RWPE1 (cell line): ENCODE measurements at regions not wholly inside any gene's neighbourhood (a gene's known extent, or its start where the extent isn't known, plus 50 kb on each side); places are given as distances from the start of the nearest gene placed in this dataset.

Experiments used
- CTCF ChIA-PET: fragments of 350-600 bp; sonication (Branson Sonifier 250); formaldehyde crosslinking; extraction: SDS; loops from one replicate; lab custom pipeline; 2021; lab: Yijun Ruan, JAX
- POLR2A ChIA-PET: fragments of 400-600 bp; formaldehyde crosslinking; extraction: SDS; loops from one replicate; lab custom pipeline; 2020; ENCODE audit warnings: antibody characterized with exemption; ENCODE audit not compliant: low non-redundant PET; lab: Yijun Ruan, JAX
- DNase-seq: peaks from one replicate; pipeline ENCODE4 v3.0.0; 2012; ENCODE audit warnings: low spot score
- H3K27ac ChIP-seq: fragments of 450-650 bp; 2 replicates; pipeline ENCODE4 v1.5.1; 2017
- CTCF ChIP-seq: fragments of 450-650 bp; conservative IDR thresholded peaks from 2 replicates; pipeline ENCODE4 v1.5.1; 2017; ENCODE audit warnings: low read depth, mild to moderate bottlenecking

GRCh38 chr11:127194521-127194920, 194.0 kb upstream of the KIRREL3 start:
- H3K27ac ChIP-seq: no peak overlapping the region
- ChIA-PET POLR2A (no interaction called here), CTCF (no interaction called here)
- DNase-seq: no peak
- no peak for TF ChIP-seq CTCF

DNA sequence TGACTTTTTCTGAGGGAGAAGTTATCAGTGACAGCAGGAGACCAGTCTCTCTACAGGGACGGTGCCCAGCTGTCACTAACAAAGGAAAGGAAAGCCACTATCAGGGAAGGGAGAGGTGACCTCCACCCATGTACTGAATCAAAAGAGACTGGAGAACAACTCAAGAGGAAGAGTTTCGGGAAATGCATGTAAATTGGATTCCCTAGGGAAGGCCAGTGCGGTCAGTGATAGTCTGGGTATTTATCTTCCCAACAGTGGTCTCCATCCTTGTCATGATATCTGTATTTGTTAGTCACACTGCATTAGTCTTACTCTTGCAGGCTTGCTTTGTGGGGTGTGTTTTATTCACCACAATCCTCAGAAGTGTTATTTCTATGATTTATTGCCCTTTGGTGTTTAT, 193.4 kb upstream of the KIRREL3 start:
- CTCF ChIA-PET: no interaction called here
- DNase-seq: no peak
- no peak for TF ChIP-seq CTCF
- POLR2A ChIA-PET: no interaction called here
- no peak overlapping the region for H3K27ac ChIP-seq

- DNase-seq: no peak
- no peak for TF ChIP-seq CTCF
- CTCF ChIA-PET: no interaction called here
- POLR2A ChIA-PET: no interaction called here
- H3K27ac ChIP-seq: no peak overlapping the region
Measured at GRCh38 chr11:127191689-127192088, 191.1 kb upstream of the KIRREL3 start.

DNA sequence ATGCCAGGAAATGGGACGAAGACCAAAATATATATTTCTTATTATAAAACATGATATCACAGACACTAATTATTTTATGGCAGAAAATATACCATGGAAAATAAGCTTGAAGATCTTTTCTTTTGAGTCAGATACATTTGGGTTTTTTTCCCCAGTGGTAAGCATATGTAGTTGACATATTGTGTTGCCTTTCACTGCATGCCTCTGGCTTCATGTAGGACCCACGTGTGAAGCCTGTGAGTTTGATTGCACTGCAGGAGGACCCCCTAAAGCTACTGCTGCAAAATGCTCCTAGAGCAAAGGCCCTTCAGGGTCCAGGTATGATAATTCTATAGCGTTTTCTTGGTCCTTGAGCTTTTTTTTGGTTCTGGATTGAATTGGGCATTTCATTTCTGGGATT, 190.7 kb upstream of the KIRREL3 start:
- no peak for TF ChIP-seq CTCF
- DNase-seq: no peak
- no peak overlapping the region for H3K27ac ChIP-seq
- ChIA-PET POLR2A (no interaction called here), CTCF (no interaction called here)

DNA sequence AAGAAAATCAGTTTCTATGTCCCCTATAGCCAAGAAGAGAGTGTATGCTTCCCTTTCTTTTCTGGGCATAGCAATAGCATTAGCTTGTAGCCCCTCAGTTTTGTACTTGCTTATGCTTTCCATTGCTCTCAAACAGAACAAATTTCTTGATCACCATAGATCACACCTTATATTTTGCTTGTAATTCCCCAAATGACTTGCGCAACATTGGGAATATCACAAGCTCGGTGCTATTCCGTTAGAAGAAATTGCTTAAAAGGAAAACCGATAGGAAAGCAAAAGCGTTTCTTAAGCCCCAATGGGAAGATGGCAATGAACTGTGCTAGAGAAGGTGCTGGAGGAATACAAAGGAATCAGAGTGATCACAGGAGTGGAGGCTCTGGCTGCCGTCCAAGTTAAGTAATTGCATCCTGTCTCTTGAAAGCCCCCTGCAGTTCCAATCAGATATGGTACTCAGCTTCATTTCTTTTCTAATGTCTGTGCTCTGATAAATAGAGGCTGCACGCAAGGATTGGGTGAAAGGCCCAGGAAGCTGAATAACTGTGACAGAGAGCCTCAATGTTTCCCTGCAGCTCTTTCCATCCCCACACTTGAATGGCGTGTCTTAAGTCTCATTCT, 182.1 kb upstream of the KIRREL3 start:
- no peak overlapping the region for H3K27ac ChIP-seq
- TF ChIP-seq CTCF: no peak
- POLR2A ChIA-PET: no interaction called here
- no peak for DNase-seq
- CTCF ChIA-PET: no interaction called here

DNA sequence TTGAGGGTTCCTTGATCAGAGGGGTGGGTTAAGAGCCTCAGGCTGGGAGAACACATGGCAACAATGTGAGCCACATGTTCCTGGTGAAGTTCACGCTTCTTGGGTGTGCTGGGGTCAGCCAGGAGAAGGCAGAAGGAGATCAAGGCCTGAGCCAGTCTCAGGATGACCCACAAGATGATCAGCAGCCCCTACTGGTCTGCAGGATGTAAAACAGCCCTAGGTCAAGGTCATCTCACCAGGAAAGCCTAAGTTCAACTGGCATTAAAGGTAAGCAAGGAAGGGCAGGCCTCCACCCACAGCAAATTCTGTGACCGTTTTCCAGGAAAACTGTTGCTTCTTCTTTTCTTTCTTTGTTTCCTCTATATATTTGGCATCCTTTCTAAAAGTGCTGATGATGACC, 156.7 kb upstream of the KIRREL3 start:
- ChIA-PET POLR2A (no interaction called here), CTCF (no interaction called here)
- TF ChIP-seq CTCF: no peak
- H3K27ac ChIP-seq: no peak overlapping the region
- no peak for DNase-seq
